IPS DF 6.9 (cell line): ENCODE measurements at regions not wholly inside any gene's neighbourhood (a gene's known extent, or its start where the extent isn't known, plus 50 kb on each side); places are given as distances from the start of the nearest gene placed in this dataset.
"Not testable (repeated sequence)": the region's sequence is repeated elsewhere in the genome, so short reads cannot be mapped to it uniquely, and the experiment has no call there.

Experiments used
- DNase-seq: peaks from one replicate; pipeline ENCODE4 v3.0.0-alpha.2; 2013; ENCODE audit warnings: low read depth, low spot score
- H3K27ac ChIP-seq: one replicate; pipeline ENCODE4 v1.5.1; 2013; ENCODE audit warnings: low read length, control low read depth
- H3K27me3 ChIP-seq: 2 replicates; pipeline ENCODE4 v1.6.1; 2013; ENCODE audit warnings: mild to moderate bottlenecking, low read length; ENCODE audit not compliant: control insufficient read depth, insufficient read depth
- H3K36me3 ChIP-seq: 2 replicates; pipeline ENCODE4 v1.6.1; 2013; ENCODE audit warnings: low read length; ENCODE audit not compliant: control insufficient read depth, insufficient read depth
- H3K4me1 ChIP-seq: 2 replicates; pipeline ENCODE4 v1.6.1; 2013; ENCODE audit warnings: low read length; ENCODE audit not compliant: control insufficient read depth, insufficient read depth
- H3K4me3 ChIP-seq: 2 replicates; pipeline ENCODE4 v1.5.1; 2013; ENCODE audit warnings: mild to moderate bottlenecking, low read length
- H3K9me3 ChIP-seq: 2 replicates; pipeline ENCODE4 v1.6.1; 2013; ENCODE audit warnings: low read length, inconsistent platforms; ENCODE audit not compliant: control insufficient read depth, insufficient read depth
- WGBS: extraction: QIAGEN DNeasy Blood & Tissue Kit; methylation state at CpG from one replicate; pipeline ENCODE4 v1.1.7; 2013; ENCODE audit warnings: mixed read lengths, missing lambda C conversion rate; ENCODE audit not compliant: insufficient read length, insufficient coverage; 5-methylcytosine and 5-hydroxymethylcytosine counted together

DNA sequence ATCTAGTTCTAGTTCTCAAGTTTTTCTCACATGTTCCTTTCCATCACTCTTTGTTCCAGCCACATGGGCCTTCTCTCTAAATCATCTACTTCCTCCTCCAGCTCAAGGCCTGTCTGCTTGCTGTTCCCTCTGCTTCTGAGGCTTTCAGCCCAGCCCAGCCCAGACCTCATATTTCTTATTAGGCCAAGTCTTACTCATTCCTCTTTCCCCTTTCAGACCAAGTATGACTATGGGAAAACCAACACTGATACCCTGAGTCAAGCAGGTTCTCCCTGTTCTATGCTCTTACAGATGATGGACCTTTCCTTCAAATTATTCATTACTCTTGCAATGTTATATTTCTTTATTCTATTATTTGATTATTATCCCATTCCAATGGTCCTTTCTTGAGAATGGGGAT, 80.3 kb upstream of the SEM1 start:
- Histone ChIP-seq H3K36me3 (no peaks in the 10 kb centered on the region), H3K9me3 (no peaks in the 10 kb centered on the region), H3K4me3 (no peak overlapping the region), H3K27me3 (no peaks in the 10 kb centered on the region), H3K27ac (no peak overlapping the region), H3K4me1 (peaks cover 1% of the 10 kb centered on the region; the same call in 1 of the 2 replicates)
- no peak for DNase-seq

- no peaks in the 10 kb centered on the region for H3K36me3 ChIP-seq
- H3K27me3 ChIP-seq = no peaks in the 10 kb centered on the region
- H3K9me3 ChIP-seq = no peaks in the 10 kb centered on the region
- no peak overlapping the region for H3K4me3 ChIP-seq
- no peak overlapping the region for H3K27ac ChIP-seq
- WGBS = no CpG with 5 or more reads among the region's 2 CpGs
- H3K4me1 ChIP-seq = no peaks in the 10 kb centered on the region
- DNase-seq = no peak
Measured at GRCh38 chr7:96792115-96792514, 82.5 kb upstream of the SEM1 start.

GRCh38 chr7:96794063-96794462, 84.4 kb upstream of the SEM1 start:
- Histone ChIP-seq H3K4me3 (no peak overlapping the region), H3K9me3 (no peaks in the 10 kb centered on the region), H3K27ac (no peak overlapping the region), H3K4me1 (no peaks in the 10 kb centered on the region), H3K36me3 (no peaks in the 10 kb centered on the region), H3K27me3 (no peaks in the 10 kb centered on the region)
- no peak for DNase-seq
- no CpG with 5 or more reads among the region's 2 CpGs for WGBS

DNA sequence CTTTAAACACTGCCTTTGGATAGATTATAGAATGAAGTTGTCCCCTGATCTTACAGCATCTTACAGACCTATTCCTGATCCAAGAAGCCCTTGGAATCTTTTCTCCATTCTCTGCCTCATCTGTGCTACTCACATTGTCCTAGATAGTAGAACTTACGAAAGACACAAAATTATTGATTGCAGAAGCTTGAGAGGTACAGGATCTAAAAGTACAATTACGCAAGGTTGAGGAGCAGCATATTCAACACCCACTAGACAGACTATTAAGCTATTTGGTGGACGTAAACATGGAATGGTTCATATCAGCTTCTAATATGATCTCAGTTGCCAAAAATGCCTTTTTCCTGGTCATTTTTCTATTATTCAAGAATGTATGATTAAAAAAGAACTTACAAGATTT, 90.5 kb upstream of the SEM1 start:
- no peak overlapping the region for H3K4me3 ChIP-seq
- H3K4me1 ChIP-seq = no peaks in the 10 kb centered on the region
- no peaks in the 10 kb centered on the region for H3K9me3 ChIP-seq
- H3K36me3 ChIP-seq = no peaks in the 10 kb centered on the region
- H3K27me3 ChIP-seq = no peaks in the 10 kb centered on the region
- DNase-seq = no peak
- H3K27ac ChIP-seq = no peak overlapping the region
- WGBS = no CpG with 5 or more reads among the region's 3 CpGs

- no peak for DNase-seq
- Histone ChIP-seq H3K27ac (no peak overlapping the region), H3K4me3 (no peak overlapping the region), H3K36me3 (no peaks in the 10 kb centered on the region), H3K4me1 (no peaks in the 10 kb centered on the region), H3K27me3 (no peaks in the 10 kb centered on the region), H3K9me3 (no peaks in the 10 kb centered on the region)
- WGBS = no CpG with 5 or more reads among the region's 2 CpGs
Measured at GRCh38 chr7:96800824-96801223, 91.2 kb upstream of the SEM1 start.

DNA sequence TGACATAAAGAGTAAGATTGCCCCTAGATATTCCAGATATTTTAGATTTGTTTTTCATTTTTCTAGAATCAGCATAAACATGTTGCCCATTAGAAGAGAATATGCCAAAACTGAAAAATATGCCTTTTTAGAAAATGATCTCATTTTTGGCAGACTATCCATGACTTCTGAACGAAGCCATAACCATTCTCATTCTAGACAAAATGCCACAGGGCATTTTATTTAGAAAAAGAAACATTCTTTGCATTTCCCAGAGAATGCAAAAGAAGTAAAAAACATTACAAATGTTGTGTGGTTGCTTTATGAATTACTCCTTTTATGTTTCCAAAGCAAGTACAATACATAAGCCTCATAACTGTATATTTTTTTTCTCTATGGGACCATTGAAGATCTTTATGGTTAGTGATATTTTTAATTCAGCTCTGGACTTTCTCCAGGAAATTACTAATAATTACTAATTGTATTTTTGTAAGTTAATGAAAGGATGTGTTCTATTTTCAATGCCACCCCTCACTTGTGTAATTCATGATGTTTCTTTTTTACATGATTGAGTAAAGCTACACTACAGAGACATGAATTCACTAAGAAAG, 109.6 kb upstream of the SEM1 start:
- H3K36me3 ChIP-seq = no peaks in the 10 kb centered on the region
- no peaks in the 10 kb centered on the region for H3K27me3 ChIP-seq
- H3K4me3 ChIP-seq = no peak overlapping the region
- no peak overlapping the region for H3K27ac ChIP-seq
- no peaks in the 10 kb centered on the region for H3K9me3 ChIP-seq
- DNase-seq = no peak
- no CpG with 5 or more reads among the region's 1 CpG for WGBS
- no peaks in the 10 kb centered on the region for H3K4me1 ChIP-seq

- not testable (repeated sequence) for H3K4me3 ChIP-seq, H3K9me3 ChIP-seq, H3K4me1 ChIP-seq, H3K27me3 ChIP-seq, DNase-seq, H3K36me3 ChIP-seq, H3K27ac ChIP-seq
- no CpG with 5 or more reads among the region's 1 CpG for WGBS
Measured at GRCh38 chr7:96821131-96821530, 111.5 kb upstream of the SEM1 start.

- no peak for DNase-seq
- Histone ChIP-seq H3K27ac (no peak overlapping the region), H3K9me3 (no peaks in the 10 kb centered on the region), H3K36me3 (no peaks in the 10 kb centered on the region), H3K27me3 (no peaks in the 10 kb centered on the region), H3K4me1 (no peaks in the 10 kb centered on the region), H3K4me3 (no peak overlapping the region)
- WGBS = no CpG with 5 or more reads among the region's 2 CpGs
Measured at GRCh38 chr7:96822824-96823223, 113.2 kb upstream of the SEM1 start.

GRCh38 chr7:96823274-96823673, 113.6 kb upstream of the SEM1 start:
- no peaks in the 10 kb centered on the region for H3K27me3 ChIP-seq
- no peaks in the 10 kb centered on the region for H3K9me3 ChIP-seq
- no peaks in the 10 kb centered on the region for H3K36me3 ChIP-seq
- H3K4me1 ChIP-seq = no peaks in the 10 kb centered on the region
- H3K27ac ChIP-seq = no peak overlapping the region
- H3K4me3 ChIP-seq = no peak overlapping the region
- WGBS = no CpG with 5 or more reads among the region's 4 CpGs
- DNase-seq = no peak

- Histone ChIP-seq H3K9me3 (no peaks in the 10 kb centered on the region), H3K4me3 (no peak overlapping the region), H3K36me3 (no peaks in the 10 kb centered on the region), H3K4me1 (no peaks in the 10 kb centered on the region), H3K27ac (no peak overlapping the region), H3K27me3 (no peaks in the 10 kb centered on the region)
- WGBS = no CpG with 5 or more reads among the region's 1 CpG
- no peak for DNase-seq
Measured at GRCh38 chr7:96824686-96825085, 115.0 kb upstream of the SEM1 start.

- no peaks in the 10 kb centered on the region for H3K27me3 ChIP-seq
- no peak overlapping the region for H3K4me3 ChIP-seq
- no peak overlapping the region for H3K27ac ChIP-seq
- H3K9me3 ChIP-seq = no peaks in the 10 kb centered on the region
- no peaks in the 10 kb centered on the region for H3K4me1 ChIP-seq
- no peaks in the 10 kb centered on the region for H3K36me3 ChIP-seq
- no CpG with 5 or more reads among the region's 2 CpGs for WGBS
- no peak for DNase-seq
Measured at GRCh38 chr7:96825285-96825684, 115.6 kb upstream of the SEM1 start.
